ENCODE measurements at regions not wholly inside any gene's neighbourhood (a gene's known extent, or its start where the extent isn't known, plus 50 kb on each side); places are given as distances from the start of the nearest gene placed in this dataset.
"Not testable (repeated sequence)": the region's sequence is repeated elsewhere in the genome, so short reads cannot be mapped to it uniquely, and the experiment has no call there.

GRCh38 chr11:23834306-23834705 is 662.5 kb upstream of the LUZP2 start:
- DNase-seq; H3K4me1 ChIP-seq (ENCODE audit: control insufficient read depth, insufficient read depth, low read length); H3K4me3 ChIP-seq (ENCODE audit: low read length); H3K36me3 ChIP-seq (ENCODE audit: control insufficient read depth, insufficient read depth, low read length); H3K9me3 ChIP-seq (ENCODE audit: control insufficient read depth, low read depth, low read length); H3K27me3 ChIP-seq (ENCODE audit: control insufficient read depth, insufficient read depth, low read length); H3K27ac ChIP-seq (ENCODE audit: low read length): not testable (repeated sequence)
- WGBS (ENCODE audit: insufficient coverage, low lambda C conversion rate), result 100% methylated on average over 2 of the region's 5 CpGs

- no peaks in the 10 kb centered on the region for H3K27me3 ChIP-seq (ENCODE audit: control insufficient read depth, insufficient read depth, low read length)
- no peaks in the 10 kb centered on the region for H3K36me3 ChIP-seq (ENCODE audit: control insufficient read depth, insufficient read depth, low read length)
- H3K4me1 ChIP-seq (ENCODE audit: control insufficient read depth, insufficient read depth, low read length), result no peaks in the 10 kb centered on the region
- no peaks in the 10 kb centered on the region for H3K9me3 ChIP-seq (ENCODE audit: control insufficient read depth, low read depth, low read length)
- DNase-seq, result no peak
- H3K27ac ChIP-seq (ENCODE audit: low read length), result no peak overlapping the region
- no peak overlapping the region for H3K4me3 ChIP-seq (ENCODE audit: low read length)
- 100% methylated on average over 1 of the region's 1 CpG for whole genome bisulfite sequencing (ENCODE audit: insufficient coverage, low lambda C conversion rate)
Measured at GRCh38 chr11:23836981-23837380, 659.9 kb upstream of the LUZP2 start.

GRCh38 chr11:23840872-23841271 is 656.0 kb upstream of the LUZP2 start:
- Histone ChIP-seq H3K9me3 (ENCODE audit: control insufficient read depth, low read depth, low read length) (peaks cover 3% of the 10 kb centered on the region), H3K4me1 (ENCODE audit: control insufficient read depth, insufficient read depth, low read length) (no peaks in the 10 kb centered on the region), H3K27ac (ENCODE audit: low read length) (no peak overlapping the region), H3K27me3 (ENCODE audit: control insufficient read depth, insufficient read depth, low read length) (no peaks in the 10 kb centered on the region), H3K4me3 (ENCODE audit: low read length) (no peak overlapping the region), H3K36me3 (ENCODE audit: control insufficient read depth, insufficient read depth, low read length) (no peaks in the 10 kb centered on the region)
- WGBS (ENCODE audit: insufficient coverage, low lambda C conversion rate), result 80% methylated on average over 1 of the region's 3 CpGs
- no peak for DNase-seq

GRCh38 chr11:23846902-23847422 is 649.9 kb upstream of the LUZP2 start:
- 78% methylated on average over 2 of the region's 5 CpGs for WGBS (ENCODE audit: insufficient coverage, low lambda C conversion rate)
- no peak overlapping the region for H3K27ac ChIP-seq (ENCODE audit: low read length)
- DNase-seq, result no peak
- H3K4me3 ChIP-seq (ENCODE audit: low read length), result no peak overlapping the region
- H3K27me3 ChIP-seq (ENCODE audit: control insufficient read depth, insufficient read depth, low read length), result no peaks in the 10 kb centered on the region
- H3K4me1 ChIP-seq (ENCODE audit: control insufficient read depth, insufficient read depth, low read length), result no peaks in the 10 kb centered on the region
- no peaks in the 10 kb centered on the region for H3K36me3 ChIP-seq (ENCODE audit: control insufficient read depth, insufficient read depth, low read length)
- peaks cover 3% of the 10 kb centered on the region for H3K9me3 ChIP-seq (ENCODE audit: control insufficient read depth, low read depth, low read length)

GRCh38 chr11:23851216-23851615 is 645.6 kb upstream of the LUZP2 start:
- no peak overlapping the region for H3K27ac ChIP-seq (ENCODE audit: low read length)
- no CpG with 5 or more reads among the region's 1 CpG for WGBS (ENCODE audit: insufficient coverage, low lambda C conversion rate)
- H3K36me3 ChIP-seq (ENCODE audit: control insufficient read depth, insufficient read depth, low read length), result no peaks in the 10 kb centered on the region
- H3K4me3 ChIP-seq (ENCODE audit: low read length), result no peak overlapping the region
- no peak for DNase-seq
- H3K27me3 ChIP-seq (ENCODE audit: control insufficient read depth, insufficient read depth, low read length), result no peaks in the 10 kb centered on the region
- no peaks in the 10 kb centered on the region for H3K4me1 ChIP-seq (ENCODE audit: control insufficient read depth, insufficient read depth, low read length)
- no peaks in the 10 kb centered on the region for H3K9me3 ChIP-seq (ENCODE audit: control insufficient read depth, low read depth, low read length)

GRCh38 chr11:23856654-23857053 is 640.2 kb upstream of the LUZP2 start:
- Histone ChIP-seq H3K27ac (ENCODE audit: low read length) (no peak overlapping the region), H3K9me3 (ENCODE audit: control insufficient read depth, low read depth, low read length) (no peaks in the 10 kb centered on the region), H3K27me3 (ENCODE audit: control insufficient read depth, insufficient read depth, low read length) (no peaks in the 10 kb centered on the region), H3K4me1 (ENCODE audit: control insufficient read depth, insufficient read depth, low read length) (no peaks in the 10 kb centered on the region), H3K36me3 (ENCODE audit: control insufficient read depth, insufficient read depth, low read length) (no peaks in the 10 kb centered on the region), H3K4me3 (ENCODE audit: low read length) (no peak overlapping the region)
- DNase-seq, result no peak
- WGBS (ENCODE audit: insufficient coverage, low lambda C conversion rate), result 92% methylated on average over 1 of the region's 1 CpG

- H3K4me3 ChIP-seq (ENCODE audit: low read length), result no peak overlapping the region
- H3K27me3 ChIP-seq (ENCODE audit: control insufficient read depth, insufficient read depth, low read length), result no peaks in the 10 kb centered on the region
- no peaks in the 10 kb centered on the region for H3K4me1 ChIP-seq (ENCODE audit: control insufficient read depth, insufficient read depth, low read length)
- no peak for DNase-seq
- H3K36me3 ChIP-seq (ENCODE audit: control insufficient read depth, insufficient read depth, low read length), result no peaks in the 10 kb centered on the region
- no peak overlapping the region for H3K27ac ChIP-seq (ENCODE audit: low read length)
- no peaks in the 10 kb centered on the region for H3K9me3 ChIP-seq (ENCODE audit: control insufficient read depth, low read depth, low read length)
Measured at GRCh38 chr11:23859087-23859486, 637.8 kb upstream of the LUZP2 start.

- Histone ChIP-seq H3K4me1 (ENCODE audit: control insufficient read depth, insufficient read depth, low read length) (no peaks in the 10 kb centered on the region), H3K27ac (ENCODE audit: low read length) (no peak overlapping the region), H3K4me3 (ENCODE audit: low read length) (no peak overlapping the region), H3K9me3 (ENCODE audit: control insufficient read depth, low read depth, low read length) (no peaks in the 10 kb centered on the region), H3K27me3 (ENCODE audit: control insufficient read depth, insufficient read depth, low read length) (no peaks in the 10 kb centered on the region), H3K36me3 (ENCODE audit: control insufficient read depth, insufficient read depth, low read length) (no peaks in the 10 kb centered on the region)
- DNase-seq, result no peak
- 100% methylated on average over 2 of the region's 9 CpGs for WGBS (ENCODE audit: insufficient coverage, low lambda C conversion rate)
Measured at GRCh38 chr11:23861615-23862014, 635.2 kb upstream of the LUZP2 start.

GRCh38 chr11:23865341-23865975 is 631.4 kb upstream of the LUZP2 start:
- no peak overlapping the region for H3K27ac ChIP-seq (ENCODE audit: low read length)
- no peak for DNase-seq
- H3K36me3 ChIP-seq (ENCODE audit: control insufficient read depth, insufficient read depth, low read length), result no peaks in the 10 kb centered on the region
- no peaks in the 10 kb centered on the region for H3K4me1 ChIP-seq (ENCODE audit: control insufficient read depth, insufficient read depth, low read length)
- H3K4me3 ChIP-seq (ENCODE audit: low read length), result no peak overlapping the region
- H3K9me3 ChIP-seq (ENCODE audit: control insufficient read depth, low read depth, low read length), result no peaks in the 10 kb centered on the region
- WGBS (ENCODE audit: insufficient coverage, low lambda C conversion rate), result 61% methylated on average over 3 of the region's 4 CpGs
- H3K27me3 ChIP-seq (ENCODE audit: control insufficient read depth, insufficient read depth, low read length), result no peaks in the 10 kb centered on the region

GRCh38 chr11:23866641-23867040 is 630.2 kb upstream of the LUZP2 start:
- Histone ChIP-seq H3K9me3 (ENCODE audit: control insufficient read depth, low read depth, low read length) (no peaks in the 10 kb centered on the region), H3K27ac (ENCODE audit: low read length) (no peak overlapping the region), H3K36me3 (ENCODE audit: control insufficient read depth, insufficient read depth, low read length) (no peaks in the 10 kb centered on the region), H3K4me3 (ENCODE audit: low read length) (no peak overlapping the region), H3K27me3 (ENCODE audit: control insufficient read depth, insufficient read depth, low read length) (no peaks in the 10 kb centered on the region), H3K4me1 (ENCODE audit: control insufficient read depth, insufficient read depth, low read length) (no peaks in the 10 kb centered on the region)
- no CpG with 5 or more reads among the region's 1 CpG for WGBS (ENCODE audit: insufficient coverage, low lambda C conversion rate)
- no peak for DNase-seq

- WGBS (ENCODE audit: insufficient coverage, low lambda C conversion rate), result 83% methylated on average over 1 of the region's 2 CpGs
- H3K9me3 ChIP-seq (ENCODE audit: control insufficient read depth, low read depth, low read length), result no peaks in the 10 kb centered on the region
- no peaks in the 10 kb centered on the region for H3K4me1 ChIP-seq (ENCODE audit: control insufficient read depth, insufficient read depth, low read length)
- no peak overlapping the region for H3K4me3 ChIP-seq (ENCODE audit: low read length)
- H3K27ac ChIP-seq (ENCODE audit: low read length), result no peak overlapping the region
- H3K36me3 ChIP-seq (ENCODE audit: control insufficient read depth, insufficient read depth, low read length), result no peaks in the 10 kb centered on the region
- no peak for DNase-seq
- no peaks in the 10 kb centered on the region for H3K27me3 ChIP-seq (ENCODE audit: control insufficient read depth, insufficient read depth, low read length)
Measured at GRCh38 chr11:23869671-23870070, 627.2 kb upstream of the LUZP2 start.
